ENCODE measurements at regions not wholly inside any gene's neighbourhood (a gene's known extent, or its start where the extent isn't known, plus 50 kb on each side); places are given as distances from the start of the nearest gene placed in this dataset.

DNA sequence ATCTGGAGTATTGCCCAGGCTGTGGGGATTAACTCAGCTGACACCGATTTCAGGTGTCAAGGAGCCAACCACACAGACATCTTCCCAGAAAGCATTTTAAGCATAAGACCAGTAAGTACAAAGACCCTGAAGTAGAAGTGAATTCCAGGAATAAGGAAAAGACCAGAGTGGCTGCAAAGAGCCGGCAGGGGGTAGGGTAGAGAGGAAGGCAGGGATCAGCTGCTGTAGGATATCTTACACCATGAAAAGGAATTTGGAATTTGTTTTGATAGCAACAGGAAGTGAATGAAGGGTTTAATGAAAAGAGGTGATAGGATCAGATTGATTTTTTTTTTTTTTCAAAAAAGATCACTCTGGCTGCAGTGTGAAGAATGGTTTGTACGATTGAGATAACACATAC, 113.6 kb upstream of the PPARGC1A start:
- no peaks in the 10 kb centered on the region for H3K36me3 Mint-ChIP-seq
- no peak for ATAC-seq
- no peaks in the 10 kb centered on the region for H3K4me1 ChIP-seq (ENCODE audit: control insufficient read depth, insufficient read depth, low read length)
- no peak overlapping the region for H3K27ac ChIP-seq (ENCODE audit: low read length)
- H3K4me3 Mint-ChIP-seq = no peak overlapping the region
- H3K27me3 Mint-ChIP-seq (ENCODE audit: low read depth in 2 of 2) = no peaks in the 10 kb centered on the region
- no peak overlapping the region for H3K27ac Mint-ChIP-seq
- intact Hi-C loops (cut with micrococcal nuclease) = no loop called here
- no peaks in the 10 kb centered on the region for H3K27me3 ChIP-seq (ENCODE audit: control insufficient read depth, insufficient read depth, low read length)
- H3K4me3 ChIP-seq (ENCODE audit: low read length) = no peak overlapping the region
- WGBS (ENCODE audit: insufficient coverage) = 95% methylated on average over 1 of the region's 3 CpGs
- no peak for DNase-seq
- H3K4me1 Mint-ChIP-seq = no peaks in the 10 kb centered on the region
- H3K9me3 ChIP-seq (ENCODE audit: control insufficient read depth, insufficient read depth, low read length) = peaks cover 3% of the 10 kb centered on the region
- H3K9me3 Mint-ChIP-seq = peaks cover 6 to 7% of the 10 kb centered on the region in 2 donors
- TF ChIP-seq CTCF (IDR thresholded peaks at IDR 0.05) = no peak
- H3K36me3 ChIP-seq (ENCODE audit: control insufficient read depth, insufficient read depth, low read length) = no peaks in the 10 kb centered on the region

DNA sequence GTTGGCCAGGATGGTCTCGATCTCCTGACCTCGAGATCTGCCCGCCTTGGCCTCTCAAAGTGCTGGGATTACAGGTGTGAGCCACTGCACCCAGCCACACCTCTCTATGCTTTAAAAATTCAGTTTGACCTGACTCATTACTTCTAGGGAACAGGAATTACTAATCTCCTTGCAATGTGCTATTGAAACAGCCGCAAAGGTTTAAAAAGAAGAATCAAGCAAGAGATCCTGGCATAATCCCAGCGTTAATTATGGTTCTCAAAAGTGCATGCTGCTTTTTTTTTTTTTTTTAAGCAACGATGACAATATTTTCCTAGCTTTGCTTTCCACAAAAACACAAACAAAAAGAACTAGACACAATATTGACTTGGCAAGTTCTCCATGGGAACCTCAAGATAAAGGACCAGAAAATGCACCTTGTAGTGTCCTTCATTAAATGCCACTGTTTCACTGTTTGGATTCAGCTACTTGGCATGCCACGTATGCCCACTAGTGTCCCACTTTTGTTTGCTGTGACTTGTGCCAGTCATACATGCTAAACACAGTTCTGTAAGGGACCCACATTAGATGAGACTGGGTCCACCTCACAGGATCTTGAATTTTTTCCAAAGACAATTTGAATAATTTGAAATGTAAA, 112.6 kb upstream of the PPARGC1A start:
- Histone ChIP-seq H3K4me3 (ENCODE audit: low read length) (no peak overlapping the region), H3K27ac (ENCODE audit: low read length) (no peak overlapping the region), H3K4me1 (ENCODE audit: control insufficient read depth, insufficient read depth, low read length) (no peaks in the 10 kb centered on the region), H3K9me3 (ENCODE audit: control insufficient read depth, insufficient read depth, low read length) (peaks cover 3% of the 10 kb centered on the region), H3K27me3 (ENCODE audit: control insufficient read depth, insufficient read depth, low read length) (no peaks in the 10 kb centered on the region), H3K36me3 (ENCODE audit: control insufficient read depth, insufficient read depth, low read length) (no peaks in the 10 kb centered on the region)
- H3K27ac Mint-ChIP-seq = no peak overlapping the region
- TF ChIP-seq CTCF (IDR thresholded peaks at IDR 0.05) = no peak
- intact Hi-C loops (cut with micrococcal nuclease) = no loop called here
- no peaks in the 10 kb centered on the region for H3K36me3 Mint-ChIP-seq
- ATAC-seq (no peak), DNase-seq (no peak)
- H3K27me3 Mint-ChIP-seq (ENCODE audit: low read depth in 2 of 2) = no peaks in the 10 kb centered on the region
- H3K4me3 Mint-ChIP-seq = no peak overlapping the region
- no peaks in the 10 kb centered on the region for H3K4me1 Mint-ChIP-seq
- WGBS (ENCODE audit: insufficient coverage) = 86% methylated on average over 7 of the region's 7 CpGs
- peaks cover 6 to 7% of the 10 kb centered on the region in 2 donors for H3K9me3 Mint-ChIP-seq

GRCh38 chr4:24001486-24002329, 111.9 kb upstream of the PPARGC1A start:
- Mint-ChIP-seq H3K4me1 (no peaks in the 10 kb centered on the region), H3K9me3 (peaks cover 5 to 6% of the 10 kb centered on the region in 2 donors), H3K36me3 (no peaks in the 10 kb centered on the region), H3K27ac (no peak overlapping the region), H3K27me3 (ENCODE audit: low read depth in 2 of 2) (no peaks in the 10 kb centered on the region), H3K4me3 (no peak overlapping the region)
- Histone ChIP-seq H3K4me1 (ENCODE audit: control insufficient read depth, insufficient read depth, low read length) (no peaks in the 10 kb centered on the region), H3K27ac (ENCODE audit: low read length) (no peak overlapping the region), H3K9me3 (ENCODE audit: control insufficient read depth, insufficient read depth, low read length) (peaks cover 3% of the 10 kb centered on the region), H3K36me3 (ENCODE audit: control insufficient read depth, insufficient read depth, low read length) (no peaks in the 10 kb centered on the region), H3K4me3 (ENCODE audit: low read length) (no peak overlapping the region), H3K27me3 (ENCODE audit: control insufficient read depth, insufficient read depth, low read length) (no peaks in the 10 kb centered on the region)
- ATAC-seq (no peak), DNase-seq (no peak)
- no peak for TF ChIP-seq CTCF (IDR thresholded peaks at IDR 0.05)
- 61% methylated on average over 3 of the region's 8 CpGs for WGBS (ENCODE audit: insufficient coverage)
- intact Hi-C loops (cut with micrococcal nuclease) = no loop called here
